GM20000 (cell line): ENCODE measurements at regions not wholly inside any gene's neighbourhood (a gene's known extent, or its start where the extent isn't known, plus 50 kb on each side); places are given as distances from the start of the nearest gene placed in this dataset.

Experiments
- DNase-seq: peaks from one replicate; pipeline ENCODE4 v3.0.0; 2012; ENCODE audit warnings: low spot score
- CTCF ChIP-seq: IDR thresholded peaks from 2 replicates; pipeline ENCODE4 v1.5.1; 2012; ENCODE audit warnings: mild to moderate bottlenecking, control low read depth; ENCODE audit errors: extremely low read depth, missing control alignments

DNA sequence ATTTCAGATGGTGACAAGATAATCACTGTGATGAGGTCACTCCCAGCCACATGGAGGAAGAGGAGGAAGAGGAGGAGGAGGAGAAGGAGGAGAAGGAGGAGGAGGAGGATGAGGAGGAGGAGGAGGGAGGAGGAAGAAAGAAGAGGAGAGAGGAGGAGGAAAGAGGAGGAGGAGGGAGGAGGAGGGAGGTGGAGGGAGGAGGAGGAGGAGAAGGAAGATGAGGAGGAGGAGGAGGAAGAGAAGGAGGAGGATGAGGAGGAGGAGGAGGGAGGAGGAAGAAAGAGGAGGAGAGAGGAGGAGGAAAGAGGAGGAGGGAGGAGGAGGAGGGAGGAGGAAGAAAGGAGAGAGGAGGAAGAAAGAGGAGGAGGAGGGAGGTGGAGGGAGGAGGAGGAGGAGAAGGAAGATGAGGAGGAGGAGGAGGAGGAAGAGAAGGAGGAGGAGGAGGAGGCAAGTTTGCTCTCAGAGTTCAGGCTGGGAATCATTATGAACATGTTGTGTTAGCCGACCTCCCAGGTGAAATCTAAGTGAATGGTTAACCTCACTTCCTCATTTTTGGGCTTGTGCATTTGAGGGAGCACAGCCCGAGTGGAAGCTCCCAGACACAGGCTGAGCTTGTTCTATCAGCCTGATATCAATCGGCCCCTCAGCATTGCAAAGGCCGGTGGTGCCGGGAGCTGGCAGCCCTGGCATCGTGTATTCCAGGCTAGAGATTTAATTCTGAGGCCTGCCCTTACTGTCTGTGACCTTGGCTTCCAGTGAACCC lies 236.2 kb upstream of the PITRM1 start:
- no peak for DNase-seq
- TF ChIP-seq CTCF = no peak

- DNase-seq = no peak
- TF ChIP-seq CTCF = no peak
These were observed 234.6 kb upstream of the PITRM1 start for GRCh38 chr10:3407208-3407607.

DNA sequence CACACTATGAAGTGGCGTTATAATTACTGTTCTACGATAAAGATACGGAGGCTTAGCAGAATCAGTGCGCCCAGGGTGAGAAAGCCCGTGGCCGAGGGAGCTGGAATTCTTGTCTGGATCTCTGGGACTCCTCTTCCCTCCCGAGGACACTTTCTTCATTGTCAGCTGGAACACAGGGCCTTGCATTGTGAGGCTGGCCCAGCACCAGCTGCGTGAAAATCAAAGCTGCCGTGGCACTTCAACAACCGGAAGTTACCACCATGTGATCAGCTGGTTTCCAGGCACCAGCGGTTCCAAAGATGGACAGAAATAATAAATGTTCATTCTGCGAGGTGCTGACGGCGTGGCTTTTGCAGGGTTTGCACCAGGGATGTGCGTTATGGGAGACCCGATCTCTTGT lies 234.0 kb upstream of the PITRM1 start:
- no peak for TF ChIP-seq CTCF

DNA sequence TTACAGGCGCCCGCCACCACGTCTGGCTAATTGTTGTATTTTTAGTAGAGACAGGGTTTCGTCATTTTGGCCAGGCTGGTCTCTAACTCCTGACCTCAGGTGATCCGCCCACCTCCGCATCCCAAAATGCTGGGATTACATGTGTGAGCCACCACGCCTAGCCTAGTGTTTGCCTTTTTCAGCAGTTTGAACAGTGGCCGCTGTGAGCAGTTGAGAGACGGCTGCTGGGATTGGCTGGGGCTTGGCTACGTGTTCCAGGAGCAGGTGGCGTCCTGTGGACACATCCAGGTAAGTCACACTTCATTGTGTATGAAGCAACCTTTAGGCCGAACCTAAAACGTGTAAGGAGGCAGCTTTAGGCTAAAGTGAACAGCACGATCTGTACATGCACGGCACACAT lies 231.8 kb upstream of the PITRM1 start:
- no peak for DNase-seq
- no peak for TF ChIP-seq CTCF

More for the DNA sequence above, 234.0 kb upstream of the PITRM1 start:
- no peak for DNase-seq

DNA sequence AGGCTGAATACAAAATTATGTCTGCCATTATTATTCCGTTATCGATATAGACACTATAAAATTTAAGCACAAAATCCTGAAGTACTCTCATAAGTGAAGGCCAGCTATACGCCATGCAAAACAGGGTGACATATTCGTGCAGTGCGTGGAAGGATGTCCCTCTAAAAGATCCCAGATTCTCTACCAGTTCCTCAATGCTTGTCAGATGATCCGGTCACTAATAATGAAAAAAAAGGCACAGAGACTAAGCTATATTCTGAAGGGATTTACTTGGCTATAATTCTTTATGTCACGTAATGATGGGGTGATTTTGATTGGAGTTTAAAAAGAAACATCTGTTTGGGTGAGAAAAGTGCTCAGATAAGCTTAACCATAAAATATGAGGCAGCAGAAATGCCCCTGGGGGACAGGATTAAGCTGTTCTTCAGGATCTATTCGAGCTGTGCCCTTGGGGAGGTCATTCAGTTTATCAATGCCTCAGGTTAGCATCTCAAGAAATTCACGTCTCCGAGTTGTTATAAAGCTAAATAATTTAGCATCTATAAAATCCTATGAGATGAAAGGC lies 229.7 kb upstream of the PITRM1 start:
- DNase-seq = no peak
- no peak for TF ChIP-seq CTCF

DNA sequence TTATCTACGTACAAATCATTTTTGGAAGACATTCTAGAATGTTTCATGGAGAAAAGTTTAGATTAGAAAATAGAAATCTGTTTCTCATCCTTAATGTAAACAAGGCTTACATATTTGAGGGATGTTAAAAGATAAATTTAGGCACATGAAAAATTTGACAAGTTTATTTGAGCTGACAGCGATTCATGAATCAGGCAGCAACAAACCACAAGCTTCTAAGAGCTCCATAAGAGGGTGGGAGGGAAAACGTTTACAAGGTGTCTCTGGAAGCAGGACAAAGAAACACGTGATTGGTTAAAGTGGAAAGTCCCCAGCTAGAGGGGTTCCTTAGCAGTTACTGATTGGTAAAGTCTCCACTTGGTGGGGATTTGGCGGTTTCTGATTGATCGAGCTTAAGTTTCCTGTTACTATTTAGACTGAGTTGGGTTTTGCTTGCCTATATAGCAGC lies 228.9 kb upstream of the PITRM1 start:
- no peak for DNase-seq
- no peak for TF ChIP-seq CTCF

- no peak for TF ChIP-seq CTCF
- no peak for DNase-seq
These were observed 227.8 kb upstream of the PITRM1 start for GRCh38 chr10:3400348-3400747.
